ENCODE measurements at regions not wholly inside any gene's neighbourhood (a gene's known extent, or its start where the extent isn't known, plus 50 kb on each side); places are given as distances from the start of the nearest gene placed in this dataset.
"Not testable (repeated sequence)": the region's sequence is repeated elsewhere in the genome, so short reads cannot be mapped to it uniquely, and the experiment has no call there.

DNA sequence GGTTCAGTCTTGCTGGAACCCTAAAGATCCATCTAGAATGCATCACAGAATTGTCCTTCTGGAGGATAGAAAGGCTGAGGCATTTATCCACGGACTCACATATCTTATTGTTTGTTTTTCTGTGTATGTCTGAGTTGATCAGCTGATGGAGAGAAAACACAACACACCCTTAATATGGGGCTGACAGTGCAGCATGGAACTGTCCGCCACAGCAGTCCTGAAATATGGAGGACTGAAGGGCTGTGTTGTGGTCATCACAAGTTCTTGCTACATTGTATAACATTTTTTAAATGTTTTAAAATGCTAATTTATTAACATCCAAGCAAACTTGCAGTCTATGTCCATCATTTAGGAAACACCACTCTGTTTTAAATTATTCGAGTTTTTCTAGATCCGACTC lies 448.9 kb upstream of the ERCC4 start:
- no peak for DNase-seq

DNA sequence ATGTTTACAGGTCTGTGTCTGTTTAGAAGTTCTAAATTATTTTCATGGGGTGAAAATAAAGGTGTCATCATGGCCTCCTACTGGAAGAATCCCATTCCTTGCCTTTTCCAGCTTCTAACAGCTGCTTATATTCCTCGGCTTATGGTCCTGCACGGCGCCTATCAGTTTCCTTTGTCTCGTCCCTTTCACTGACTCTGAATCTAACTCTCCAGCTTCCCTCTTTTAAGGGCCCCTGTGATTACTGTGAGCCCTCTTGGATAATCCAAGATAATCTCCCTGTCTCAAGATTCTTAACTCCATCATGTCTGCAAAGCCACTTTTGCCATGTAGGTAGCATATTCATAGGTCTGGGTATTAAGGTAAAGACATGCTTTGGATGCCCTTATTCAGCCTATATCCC lies 441.0 kb upstream of the ERCC4 start:
- no peak for DNase-seq

DNA sequence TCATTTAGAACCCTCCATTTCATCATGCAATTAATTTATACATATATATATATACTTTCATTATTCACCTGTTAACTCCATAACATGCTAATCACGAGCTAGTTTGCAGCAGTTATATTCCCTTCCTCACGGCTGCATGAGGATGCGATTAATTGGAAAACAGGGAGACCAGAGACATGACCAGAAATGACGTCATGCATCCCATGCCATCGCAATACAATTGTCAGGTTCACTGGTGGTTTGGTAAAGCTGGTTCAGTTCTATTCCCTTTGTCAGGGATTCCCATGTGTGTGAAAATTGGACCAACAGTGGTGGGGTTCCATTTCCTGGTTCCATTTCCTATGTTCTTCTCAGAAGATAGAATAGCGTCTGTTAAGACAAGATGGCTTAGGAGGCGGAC lies 440.4 kb upstream of the ERCC4 start:
- DNase-seq: no peak

DNA sequence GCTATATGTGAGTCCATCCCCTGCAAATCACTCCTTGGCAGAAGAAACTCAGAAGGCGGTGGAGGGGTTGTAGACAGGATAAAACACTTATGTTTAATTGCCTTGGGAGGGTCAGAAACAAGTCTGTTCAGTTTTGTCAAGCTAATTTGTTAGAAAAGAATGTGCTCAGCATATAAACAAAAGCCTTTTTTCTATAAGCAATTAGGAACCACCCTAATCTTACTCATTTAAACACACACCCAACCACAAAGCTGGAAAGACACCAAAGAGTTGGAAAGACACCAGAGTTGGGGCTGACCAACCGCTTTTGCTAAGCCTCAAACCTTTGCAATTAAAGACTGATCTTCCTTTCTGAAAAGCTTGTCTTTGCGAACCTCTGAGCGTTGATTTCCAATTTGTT lies 439.2 kb upstream of the ERCC4 start:
- DNase-seq: no peak

DNA sequence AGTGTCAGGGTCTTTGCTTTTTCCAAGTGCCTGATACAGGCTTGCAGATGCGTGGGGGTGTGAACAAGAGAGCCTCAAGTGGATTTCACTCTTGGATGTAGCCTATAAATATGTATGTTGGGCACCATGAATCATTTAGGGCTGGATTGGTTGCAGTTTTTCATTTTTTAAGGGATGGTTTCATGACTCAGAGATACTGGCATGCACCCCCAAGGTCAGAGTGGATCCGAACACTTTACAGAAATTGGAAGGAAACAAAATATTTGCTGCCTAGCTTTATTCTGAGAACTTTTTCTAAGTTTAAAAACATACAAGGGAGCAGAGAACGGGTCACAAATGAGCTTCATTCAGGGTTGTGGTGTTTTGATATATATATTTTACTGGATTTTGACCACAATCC lies 436.8 kb upstream of the ERCC4 start:
- no peak for DNase-seq

DNA sequence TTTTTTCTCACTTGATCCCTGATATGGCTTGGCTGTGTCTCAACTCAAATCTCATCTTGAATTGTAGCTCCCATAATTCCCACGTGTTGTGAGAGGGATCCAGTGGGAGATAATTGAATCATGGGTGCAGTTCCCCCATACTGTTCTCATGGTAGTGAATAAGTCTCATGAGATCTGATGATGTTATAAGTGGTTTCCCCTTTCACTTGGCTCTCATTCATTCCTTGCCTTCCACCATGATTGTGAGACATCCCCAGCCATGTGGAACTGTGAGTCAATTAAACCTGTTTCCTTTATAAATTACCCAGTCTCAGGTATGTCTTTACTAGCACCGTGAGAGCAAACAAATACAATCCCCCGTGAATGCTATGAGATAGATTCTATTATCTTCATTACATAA lies 430.5 kb upstream of the ERCC4 start:
- not testable (repeated sequence) for DNase-seq

DNA sequence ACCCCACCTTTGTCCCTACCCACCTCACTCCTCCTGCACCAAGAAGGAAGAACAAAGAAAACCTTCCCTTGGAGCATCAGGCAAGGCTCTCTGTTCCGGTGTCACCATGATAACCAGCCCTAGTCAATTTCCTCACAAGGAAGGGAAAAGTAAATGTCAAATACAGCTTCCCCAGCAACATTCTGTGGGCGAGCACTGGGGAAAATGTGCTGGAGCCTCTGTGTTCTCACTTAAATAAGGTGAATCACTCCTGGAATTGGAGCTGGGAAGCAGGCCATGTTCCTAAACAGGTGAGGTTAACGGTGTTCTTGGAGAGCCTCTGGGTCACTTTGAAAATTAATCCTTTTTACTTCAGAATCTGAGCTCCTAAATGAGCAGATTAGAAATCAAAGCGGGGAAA lies 427.9 kb upstream of the ERCC4 start:
- DNase-seq: no peak

DNA sequence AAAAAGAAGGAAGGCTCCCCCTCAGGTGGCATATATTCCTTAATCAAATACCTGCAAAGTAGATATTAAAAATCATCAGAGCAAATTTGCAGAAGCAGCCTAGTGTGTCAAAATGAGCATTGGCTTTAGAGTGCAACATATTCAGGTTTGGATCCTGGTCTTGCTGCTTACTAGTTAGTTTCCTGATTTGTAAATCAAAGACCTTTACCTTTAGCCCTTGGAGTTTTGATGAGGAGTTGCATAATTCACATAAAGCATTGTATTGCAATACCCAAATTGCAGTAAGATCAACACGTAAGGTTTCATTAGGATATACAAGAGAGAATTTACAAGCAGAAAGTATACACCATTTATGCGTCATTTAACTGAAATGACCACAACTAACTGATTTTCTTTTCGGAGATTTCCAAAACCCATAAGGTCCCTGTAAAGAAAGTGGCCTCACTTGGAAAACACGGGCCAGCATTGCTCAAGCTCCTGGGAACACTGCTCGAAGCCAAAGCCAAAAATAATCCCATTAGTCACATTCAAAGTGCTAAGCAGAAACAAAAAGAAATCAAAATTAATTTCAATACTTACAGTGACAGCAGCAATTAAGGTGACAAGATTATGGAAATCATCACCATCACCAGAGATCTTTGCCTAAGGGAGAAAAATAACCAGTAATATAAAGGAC lies 415.9 kb upstream of the ERCC4 start:
- no peak for DNase-seq

DNA sequence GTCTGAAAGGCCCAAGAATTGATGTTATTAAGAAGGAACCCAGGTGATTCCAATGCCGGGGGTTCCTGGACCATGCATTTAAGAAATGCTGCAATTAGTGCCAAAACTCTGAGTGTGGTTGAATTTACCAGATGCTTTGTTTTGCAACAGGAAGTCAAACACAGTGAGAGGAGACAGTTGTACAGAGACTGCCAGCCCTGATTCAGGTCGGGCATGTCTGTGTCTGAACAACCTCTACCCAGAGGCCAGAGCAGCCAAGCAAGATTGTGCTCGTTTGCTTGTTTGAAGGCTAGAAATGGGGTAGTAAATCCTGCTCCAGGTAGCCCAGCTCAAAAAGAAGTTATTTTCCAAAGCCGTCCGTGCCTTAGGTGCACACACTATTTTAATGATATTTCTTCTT lies 412.4 kb upstream of the ERCC4 start:
- DNase-seq: no peak

DNA sequence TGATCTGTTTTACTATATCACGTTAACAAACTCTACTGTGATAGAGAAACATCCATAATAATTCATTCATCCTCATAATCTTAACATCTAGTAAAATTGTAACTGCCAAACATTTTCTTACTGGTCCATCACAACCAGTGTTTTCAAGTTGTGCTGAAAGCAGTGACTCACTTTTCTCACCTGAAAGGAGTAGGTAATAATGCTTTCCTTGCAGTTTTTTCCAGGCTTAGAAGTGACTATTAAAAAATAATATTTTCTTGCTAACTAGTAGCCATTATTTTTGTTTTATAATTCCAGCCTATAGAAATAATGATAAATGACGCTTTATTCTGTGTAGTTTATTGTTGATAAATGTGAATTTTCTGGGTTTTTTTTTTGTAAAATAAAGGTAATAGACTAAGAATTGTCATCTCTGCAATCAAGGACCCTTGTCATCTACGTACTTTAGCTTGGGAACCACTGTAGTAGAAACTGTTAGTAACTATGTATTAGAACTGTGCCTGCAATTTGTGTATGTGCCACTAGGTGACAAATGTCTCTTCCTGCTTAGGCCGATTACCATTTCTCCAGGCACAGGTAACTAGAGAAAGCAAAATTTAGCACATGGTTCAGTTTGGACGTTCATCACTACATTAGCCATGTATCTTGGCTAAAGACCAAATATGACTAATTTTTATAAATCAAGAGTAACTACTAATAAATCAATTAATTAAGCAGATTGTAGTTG lies 409.4 kb upstream of the ERCC4 start:
- DNase-seq: no peak

DNA sequence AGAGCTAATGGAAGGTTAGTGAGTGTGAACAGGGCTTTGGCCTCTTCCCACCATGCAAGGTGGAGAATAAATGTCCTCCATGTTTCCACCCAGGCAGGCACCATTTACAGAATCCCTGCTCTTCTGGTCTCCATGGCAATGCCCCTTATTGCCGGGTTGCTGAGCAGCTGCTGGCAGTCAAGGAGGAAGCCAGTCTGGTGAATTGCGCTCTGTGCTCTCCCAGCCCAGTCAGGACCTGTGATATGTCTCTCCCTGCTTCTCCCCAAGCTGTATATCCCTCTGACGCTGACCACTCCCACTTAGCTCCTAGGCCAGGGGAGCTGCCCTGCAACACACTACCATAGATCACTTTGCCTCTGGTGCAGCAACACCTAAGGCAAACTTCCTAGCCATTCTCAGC lies 402.1 kb upstream of the ERCC4 start:
- no peak for DNase-seq

DNA sequence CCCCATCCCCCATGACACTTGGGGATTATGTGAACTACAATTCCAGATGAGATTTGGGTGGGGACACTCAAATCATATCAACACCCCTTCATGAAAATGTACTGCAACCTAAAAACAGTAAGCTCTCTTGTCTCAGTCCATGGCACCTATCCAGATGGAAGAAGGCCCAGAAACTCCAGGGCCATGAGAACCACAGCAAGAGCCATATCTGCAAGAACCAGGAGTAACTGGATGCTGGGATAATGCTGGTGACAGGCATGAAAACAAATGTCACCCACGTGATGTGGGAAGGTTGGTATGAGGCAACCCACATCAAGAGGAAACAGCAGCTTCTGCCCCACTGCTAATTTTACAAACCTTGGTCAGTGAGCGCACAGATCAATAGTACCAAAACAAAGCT lies 400.1 kb upstream of the ERCC4 start:
- DNase-seq: no peak

DNA sequence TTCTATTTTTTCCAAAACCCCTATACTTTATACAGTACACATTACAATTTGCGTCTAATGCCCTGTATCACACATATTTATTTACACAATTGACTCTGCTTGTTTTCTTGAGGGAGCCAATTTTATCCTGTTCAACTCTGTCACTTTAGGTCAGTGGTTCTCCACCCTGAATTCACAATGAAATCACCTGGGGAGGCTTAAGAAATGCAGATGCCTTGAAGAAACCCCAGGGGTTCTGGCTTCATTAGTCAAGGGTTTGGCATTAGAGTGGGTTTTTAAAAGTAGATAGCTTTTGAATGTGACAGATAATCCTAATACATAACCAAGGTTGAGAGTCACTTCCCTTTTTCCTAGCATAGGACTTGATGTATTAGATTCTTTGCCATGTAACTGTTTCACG lies 398.6 kb upstream of the ERCC4 start:
- no peak for DNase-seq

DNA sequence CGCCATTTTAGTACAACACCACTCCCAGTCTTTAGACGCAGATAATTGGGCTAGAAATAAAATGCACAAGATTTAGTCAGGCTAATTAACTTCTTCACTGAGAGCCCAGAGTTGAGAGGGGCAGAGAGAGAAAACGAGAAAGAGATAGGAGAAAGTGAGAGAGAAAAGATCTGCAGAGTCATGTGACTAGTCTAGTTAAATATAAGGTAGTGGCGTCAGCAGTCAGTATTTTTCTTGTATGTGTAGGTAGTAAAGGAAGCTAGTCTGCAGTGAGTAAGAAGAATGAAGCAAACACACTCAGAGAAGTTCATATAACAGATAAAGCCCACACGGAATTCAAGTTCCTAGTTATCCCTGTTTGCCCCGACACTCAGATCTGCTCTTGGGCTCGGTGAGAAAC lies 392.6 kb upstream of the ERCC4 start:
- DNase-seq: no peak

DNA sequence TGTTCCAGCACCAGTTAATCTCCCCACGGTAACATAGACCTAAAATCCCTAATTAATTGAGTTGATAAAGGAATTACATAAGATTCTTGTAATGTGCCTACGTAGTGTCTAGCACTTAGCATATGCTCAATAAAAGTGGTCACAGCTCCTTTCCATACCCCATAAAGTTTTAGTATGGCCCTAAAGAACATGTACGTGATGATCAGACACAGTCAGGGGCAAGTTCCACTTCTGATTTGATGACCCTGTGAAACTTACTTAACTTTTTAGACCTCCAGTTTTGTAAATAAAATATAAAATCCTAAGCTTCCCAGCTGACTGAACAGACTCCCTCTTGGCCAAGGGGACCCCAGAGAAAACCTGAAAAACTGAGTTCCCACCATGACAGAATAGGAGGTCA lies 391.3 kb upstream of the ERCC4 start:
- no peak for DNase-seq

DNA sequence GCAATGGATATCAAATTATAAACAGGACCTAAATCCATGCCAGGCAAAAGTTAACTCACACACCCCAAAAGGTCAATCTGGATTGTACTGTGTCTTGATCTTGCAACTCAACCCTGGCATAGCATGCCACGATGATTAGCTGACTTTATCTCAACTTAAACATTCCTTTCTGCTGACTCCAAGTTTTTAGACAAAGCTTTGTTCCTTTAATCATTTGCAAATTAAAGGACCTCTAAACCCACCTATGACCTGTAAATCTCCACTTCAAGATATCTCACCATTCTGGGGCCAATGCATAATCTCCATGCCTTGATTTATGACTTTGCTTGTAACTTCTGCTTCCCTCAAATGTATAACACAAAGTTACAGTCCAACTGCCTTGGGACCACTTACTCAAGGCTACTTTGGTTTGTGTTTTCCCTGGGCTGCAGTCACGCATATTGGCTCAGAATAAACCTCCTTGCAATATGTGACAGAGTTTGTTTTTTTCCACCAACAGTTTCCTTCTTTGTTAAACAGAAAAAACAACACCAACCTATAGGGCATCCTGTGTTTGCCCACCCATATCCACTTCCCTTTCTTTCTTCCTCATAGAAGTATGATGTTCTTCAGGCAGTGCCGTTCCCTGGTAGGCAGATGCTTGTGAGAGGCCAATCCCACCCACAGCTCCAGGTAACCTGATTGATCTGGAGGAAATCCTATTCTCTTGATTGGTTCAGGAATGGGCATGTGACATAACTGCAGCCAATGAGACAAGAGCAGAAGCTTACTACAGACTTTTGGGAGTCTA lies 390.6 kb upstream of the ERCC4 start:
- no peak for DNase-seq

DNA sequence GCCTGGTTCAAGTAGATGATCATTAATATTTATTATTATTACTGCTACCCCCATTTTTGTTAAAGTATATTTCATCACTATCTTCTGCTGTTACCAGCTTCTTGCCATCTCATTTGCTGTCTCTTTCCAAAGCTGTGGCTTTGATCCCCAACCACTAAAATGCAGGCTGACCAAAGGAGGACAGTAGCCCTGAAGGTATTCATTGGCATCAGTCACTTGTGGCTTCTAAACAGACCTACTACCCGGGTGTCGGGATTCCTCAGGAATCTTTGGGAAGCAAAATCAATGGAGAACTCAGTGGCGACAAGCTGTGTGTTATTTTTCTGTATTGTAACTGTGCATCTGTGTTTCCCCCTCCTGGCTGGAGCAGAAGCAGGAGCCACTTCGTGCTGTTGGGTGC lies 379.2 kb upstream of the ERCC4 start:
- DNase-seq: no peak

DNA sequence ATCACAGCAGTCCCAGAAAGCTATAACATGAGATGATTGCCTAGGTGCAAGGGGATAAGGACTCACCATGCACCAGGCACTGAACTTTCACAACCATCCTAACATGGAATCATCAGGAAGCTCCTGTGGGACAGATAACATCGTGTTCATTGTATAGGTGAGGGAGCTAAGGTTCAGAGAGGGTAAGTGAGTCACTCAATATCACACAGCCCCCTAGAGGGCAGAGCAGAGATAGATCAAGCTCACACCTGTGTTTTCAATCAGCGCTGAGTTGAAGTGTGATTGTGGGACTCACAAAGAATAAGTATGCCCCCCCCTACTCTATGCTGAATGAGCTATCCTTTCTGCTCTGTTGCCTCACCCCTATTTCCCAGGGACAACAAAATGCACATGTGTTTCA lies 377.7 kb upstream of the ERCC4 start:
- no peak for DNase-seq

DNA sequence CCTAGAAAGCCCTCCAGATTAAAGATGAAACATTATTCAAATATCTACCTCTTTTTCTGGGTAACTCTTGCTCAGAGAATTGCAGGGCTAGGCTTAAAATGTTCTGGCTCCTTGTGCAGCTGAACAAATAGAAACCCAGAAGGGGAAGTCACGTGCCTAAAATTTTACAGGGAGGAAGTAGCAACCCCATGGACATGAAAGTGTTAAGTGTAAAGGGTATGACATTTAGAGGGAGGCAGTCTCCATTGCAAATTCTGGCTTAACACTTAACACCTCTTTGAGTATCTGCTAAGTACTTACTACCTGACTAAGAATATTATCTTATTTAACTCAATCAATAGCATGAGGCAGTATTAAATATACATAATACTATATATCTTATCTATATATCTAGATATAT lies 376.1 kb upstream of the ERCC4 start:
- DNase-seq: no peak

DNA sequence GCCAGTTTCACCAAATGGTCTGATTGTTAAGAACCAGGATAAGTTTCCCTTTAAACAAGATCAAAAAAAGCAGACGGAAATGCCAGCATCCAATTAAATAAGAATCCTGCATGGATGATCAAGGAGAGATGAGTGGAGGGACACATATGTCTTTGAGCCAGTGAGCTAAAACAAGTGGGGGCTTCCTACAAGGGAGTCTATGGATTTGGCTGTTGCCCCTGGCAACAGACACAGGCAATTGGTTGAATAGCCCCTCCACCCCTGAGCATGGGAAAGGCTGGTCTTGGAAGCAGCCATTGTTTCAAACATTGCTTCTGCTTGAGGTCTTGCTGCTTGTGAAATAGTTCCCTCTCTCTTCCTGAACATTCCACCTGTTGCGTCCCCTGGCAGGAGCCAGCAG lies 374.7 kb upstream of the ERCC4 start:
- no peak for DNase-seq

DNA sequence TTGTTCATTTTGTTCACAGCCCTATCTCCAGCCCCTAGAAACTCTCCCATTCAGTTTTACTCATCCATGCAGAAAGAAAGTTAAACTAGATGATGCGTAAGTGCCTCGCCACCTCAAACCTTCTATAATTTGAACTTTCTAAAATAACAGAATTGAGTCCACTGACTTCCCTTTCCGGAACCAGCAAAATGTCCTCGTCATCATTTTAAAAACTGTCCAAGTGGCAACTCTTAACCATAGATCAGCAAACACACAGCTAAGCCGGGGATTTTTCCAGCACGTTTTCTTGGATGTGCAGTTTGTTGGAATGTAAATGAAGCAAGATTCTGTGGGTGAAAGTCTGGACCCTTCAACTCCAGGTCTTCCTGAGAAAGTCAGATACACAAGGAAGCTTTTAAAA lies 369.7 kb upstream of the ERCC4 start:
- DNase-seq: no peak

DNA sequence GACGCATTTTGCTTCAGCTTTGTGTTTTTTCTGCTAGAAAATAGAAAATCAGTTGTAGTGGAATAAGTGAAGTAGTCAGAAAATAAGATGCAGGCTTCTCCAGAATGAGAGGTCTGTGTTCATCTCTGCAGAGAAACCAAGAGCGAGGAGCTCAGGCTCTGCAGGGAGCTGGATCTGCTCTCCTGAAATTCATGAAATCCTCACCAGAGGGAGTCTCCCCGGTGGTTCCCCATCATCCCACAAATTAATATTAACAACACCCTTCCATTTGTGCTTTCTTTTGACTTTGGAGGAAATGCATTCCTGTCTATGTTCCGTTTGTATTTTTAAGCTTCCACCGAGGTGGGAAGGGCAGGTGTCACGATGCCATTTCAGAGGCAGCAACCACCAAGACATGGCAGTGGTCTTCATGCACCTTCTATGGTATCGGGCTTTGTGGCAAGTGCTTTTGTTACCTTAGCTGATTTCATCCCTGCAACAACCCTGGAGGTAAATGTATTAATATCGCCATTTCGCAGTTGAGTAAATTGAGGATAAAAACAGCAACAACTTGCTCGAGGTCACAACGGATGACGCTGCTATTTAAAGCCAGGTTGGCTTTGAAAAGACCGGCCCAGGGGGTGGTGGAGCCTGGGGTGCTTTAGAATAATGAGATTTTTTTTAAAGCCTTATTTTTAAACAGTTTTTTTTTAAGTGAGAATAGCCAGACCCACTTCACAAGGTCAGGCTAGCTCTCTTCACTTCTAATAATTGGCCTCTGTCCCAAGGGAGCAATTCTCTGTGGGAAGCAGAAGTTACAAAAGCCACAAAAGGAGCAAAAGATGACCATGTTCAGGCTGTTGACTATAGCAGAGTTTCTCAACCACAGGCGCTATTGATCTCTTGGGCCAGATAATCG lies 367.6 kb upstream of the ERCC4 start:
- DNase-seq: no peak

DNA sequence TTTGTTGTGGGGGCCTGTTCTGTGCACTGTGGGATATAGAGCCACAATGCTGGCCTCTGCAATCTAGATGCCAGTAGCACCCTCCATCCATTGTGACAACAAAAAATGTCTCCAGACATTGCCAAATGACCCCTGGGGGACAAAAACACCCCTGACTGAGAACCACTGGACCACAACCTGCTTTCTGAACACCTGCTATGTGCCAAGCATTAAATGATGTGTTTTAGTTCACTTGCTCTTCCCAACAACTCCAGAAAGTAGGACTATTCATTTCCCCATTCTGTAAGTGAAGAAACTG lies 367.0 kb upstream of the ERCC4 start:
- no peak for DNase-seq
